ENCODE measurements at regions not wholly inside any gene's neighbourhood (a gene's known extent, or its start where the extent isn't known, plus 50 kb on each side); places are given as distances from the start of the nearest gene placed in this dataset.
"Not testable (repeated sequence)": the region's sequence is repeated elsewhere in the genome, so short reads cannot be mapped to it uniquely, and the experiment has no call there.

GRCh38 chr11:25529572-25529971 lies 802.4 kb upstream of the ANO3 start:
- DNase-seq: no peak

- no peak for DNase-seq
Observed at GRCh38 chr11:25535467-25536272, 796.3 kb upstream of the ANO3 start.

GRCh38 chr11:25536289-25536688 lies 795.6 kb upstream of the ANO3 start:
- no peak for DNase-seq

- DNase-seq: no peak
Observed at GRCh38 chr11:25537393-25537792, 794.5 kb upstream of the ANO3 start.

- DNase-seq: no peak
Observed at GRCh38 chr11:25547292-25547691, 784.6 kb upstream of the ANO3 start.

GRCh38 chr11:25562417-25562816 lies 769.5 kb upstream of the ANO3 start:
- no peak for DNase-seq

GRCh38 chr11:25565846-25566245 lies 766.1 kb upstream of the ANO3 start:
- no peak for DNase-seq

GRCh38 chr11:25566298-25567200 lies 765.4 kb upstream of the ANO3 start:
- DNase-seq: no peak

GRCh38 chr11:25576320-25576719 lies 755.6 kb upstream of the ANO3 start:
- no peak for DNase-seq

GRCh38 chr11:25579554-25579953 lies 752.4 kb upstream of the ANO3 start:
- not testable (repeated sequence) for DNase-seq

- no peak for DNase-seq
Observed at GRCh38 chr11:25583596-25583995, 748.3 kb upstream of the ANO3 start.

GRCh38 chr11:25587496-25587895 lies 744.4 kb upstream of the ANO3 start:
- DNase-seq: no peak

GRCh38 chr11:25593221-25593620 lies 738.7 kb upstream of the ANO3 start:
- DNase-seq: no peak

GRCh38 chr11:25596701-25597100 lies 735.2 kb upstream of the ANO3 start:
- DNase-seq: no peak

GRCh38 chr11:25597696-25598095 lies 734.2 kb upstream of the ANO3 start:
- no peak for DNase-seq

- DNase-seq: no peak
Observed at GRCh38 chr11:25602149-25602548, 729.8 kb upstream of the ANO3 start.

- DNase-seq: no peak
Observed at GRCh38 chr11:25602959-25603358, 729.0 kb upstream of the ANO3 start.

GRCh38 chr11:25612806-25613205 lies 719.1 kb upstream of the ANO3 start:
- no peak for DNase-seq

GRCh38 chr11:25613451-25613850 lies 718.5 kb upstream of the ANO3 start:
- DNase-seq: no peak

GRCh38 chr11:25613865-25614264 lies 718.1 kb upstream of the ANO3 start:
- DNase-seq: no peak

GRCh38 chr11:25615069-25615468 lies 716.9 kb upstream of the ANO3 start:
- no peak for DNase-seq

GRCh38 chr11:25615841-25616240 lies 716.1 kb upstream of the ANO3 start:
- DNase-seq: no peak

GRCh38 chr11:25625094-25625493 lies 706.8 kb upstream of the ANO3 start:
- DNase-seq: no peak

GRCh38 chr11:25628030-25628429 lies 703.9 kb upstream of the ANO3 start:
- DNase-seq: no peak
